ENCODE measurements at regions not wholly inside any gene's neighbourhood (a gene's known extent, or its start where the extent isn't known, plus 50 kb on each side); places are given as distances from the start of the nearest gene placed in this dataset.

GRCh38 chr18:46294318-46294717, 190.1 kb downstream of the HAUS1 start:
- TF ChIP-seq, protein P1, sequence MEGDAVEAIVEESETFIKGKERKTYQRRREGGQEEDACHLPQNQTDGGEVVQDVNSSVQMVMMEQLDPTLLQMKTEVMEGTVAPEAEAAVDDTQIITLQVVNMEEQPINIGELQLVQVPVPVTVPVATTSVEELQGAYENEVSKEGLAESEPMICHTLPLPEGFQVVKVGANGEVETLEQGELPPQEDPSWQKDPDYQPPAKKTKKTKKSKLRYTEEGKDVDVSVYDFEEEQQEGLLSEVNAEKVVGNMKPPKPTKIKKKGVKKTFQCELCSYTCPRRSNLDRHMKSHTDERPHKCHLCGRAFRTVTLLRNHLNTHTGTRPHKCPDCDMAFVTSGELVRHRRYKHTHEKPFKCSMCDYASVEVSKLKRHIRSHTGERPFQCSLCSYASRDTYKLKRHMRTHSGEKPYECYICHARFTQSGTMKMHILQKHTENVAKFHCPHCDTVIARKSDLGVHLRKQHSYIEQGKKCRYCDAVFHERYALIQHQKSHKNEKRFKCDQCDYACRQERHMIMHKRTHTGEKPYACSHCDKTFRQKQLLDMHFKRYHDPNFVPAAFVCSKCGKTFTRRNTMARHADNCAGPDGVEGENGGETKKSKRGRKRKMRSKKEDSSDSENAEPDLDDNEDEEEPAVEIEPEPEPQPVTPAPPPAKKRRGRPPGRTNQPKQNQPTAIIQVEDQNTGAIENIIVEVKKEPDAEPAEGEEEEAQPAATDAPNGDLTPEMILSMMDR (IDR thresholded peaks at IDR 0.05): no peak
- no peak for TF ChIP-seq POLR2A (IDR thresholded peaks at IDR 0.05)
